ENCODE measurements at regions not wholly inside any gene's neighbourhood (a gene's known extent, or its start where the extent isn't known, plus 50 kb on each side); places are given as distances from the start of the nearest gene placed in this dataset.

DNA sequence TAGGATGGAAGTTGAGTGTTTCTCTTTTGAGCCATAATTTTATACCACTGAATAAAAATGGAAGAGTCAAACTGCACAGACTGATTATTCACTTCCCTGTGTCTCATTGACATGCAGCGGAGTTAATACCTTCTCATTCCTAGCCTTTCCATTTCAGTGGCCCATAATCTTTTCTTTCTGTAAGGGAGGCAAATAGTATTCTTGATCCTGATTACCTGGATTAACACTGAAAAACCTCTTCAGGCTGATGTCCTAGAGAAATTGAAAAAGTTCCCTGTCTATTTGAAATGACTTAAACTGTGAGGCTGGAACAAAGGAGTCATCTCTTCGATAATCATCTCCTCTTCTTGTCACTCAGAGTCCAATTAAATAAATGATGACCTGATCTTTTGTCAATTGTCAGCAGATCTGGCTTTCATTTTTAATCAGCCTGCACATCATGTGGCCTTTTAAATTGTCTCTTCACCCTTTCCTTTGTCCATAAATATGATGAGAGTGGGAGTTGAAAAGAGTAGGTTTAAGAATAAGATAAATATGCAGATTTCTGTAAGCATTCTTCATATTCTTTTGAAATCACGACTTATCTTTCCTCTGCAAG is 713.0 kb downstream of the EPM2A start:
- H2AFZ ChIP-seq (ENCODE audit: low read length, unreplicated experiment), result no peak overlapping the region
- no peak overlapping the region for H3K4me3 ChIP-seq (ENCODE audit: low read depth, low read length)
- H3K79me2 ChIP-seq (ENCODE audit: control insufficient read depth, insufficient read depth, low read length, unreplicated experiment), result no peaks in the 10 kb centered on the region
- H3K36me3 ChIP-seq (ENCODE audit: insufficient read depth, low read length), result no peaks in the 10 kb centered on the region
- no peaks in the 10 kb centered on the region for H3K27me3 ChIP-seq (ENCODE audit: insufficient read depth, low read length)
- H3K27ac ChIP-seq (ENCODE audit: low read depth, low read length), result no peak overlapping the region
- H3K4me1 ChIP-seq (ENCODE audit: control insufficient read depth, insufficient read depth, low read length, unreplicated experiment), result peaks cover 5% of the 10 kb centered on the region

GRCh38 chr6:145023116-145023726 is 712.1 kb downstream of the EPM2A start:
- Histone ChIP-seq H3K27ac (ENCODE audit: low read depth, low read length) (no peak overlapping the region), H3K36me3 (ENCODE audit: insufficient read depth, low read length) (no peaks in the 10 kb centered on the region), H3K27me3 (ENCODE audit: insufficient read depth, low read length) (no peaks in the 10 kb centered on the region), H3K4me1 (ENCODE audit: control insufficient read depth, insufficient read depth, low read length, unreplicated experiment) (no peaks in the 10 kb centered on the region), H3K4me3 (ENCODE audit: low read depth, low read length) (no peak overlapping the region), H3K79me2 (ENCODE audit: control insufficient read depth, insufficient read depth, low read length, unreplicated experiment) (no peaks in the 10 kb centered on the region), H2AFZ (ENCODE audit: low read length, unreplicated experiment) (no peak overlapping the region)

DNA sequence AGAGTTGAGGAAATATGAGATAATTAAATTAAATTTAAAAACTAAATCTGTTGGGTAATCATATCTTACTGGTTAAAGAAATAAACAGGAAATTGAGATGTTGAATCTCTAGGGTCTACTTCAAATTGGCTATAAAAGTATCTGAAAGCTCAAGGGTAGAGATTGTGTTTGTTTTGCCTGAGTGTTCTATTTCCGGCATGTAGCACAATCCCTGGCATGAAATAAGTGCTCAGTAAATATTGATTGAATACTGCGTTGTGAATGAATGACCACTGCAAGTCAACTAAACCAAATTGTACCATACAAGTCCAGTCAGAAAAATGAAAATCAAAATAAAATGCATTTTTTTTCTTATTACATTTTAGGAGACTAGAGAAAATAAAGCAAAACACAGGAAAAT is 709.8 kb downstream of the EPM2A start:
- no peaks in the 10 kb centered on the region for H3K79me2 ChIP-seq (ENCODE audit: control insufficient read depth, insufficient read depth, low read length, unreplicated experiment)
- H3K27me3 ChIP-seq (ENCODE audit: insufficient read depth, low read length), result no peaks in the 10 kb centered on the region
- H3K27ac ChIP-seq (ENCODE audit: low read depth, low read length), result no peak overlapping the region

DNA sequence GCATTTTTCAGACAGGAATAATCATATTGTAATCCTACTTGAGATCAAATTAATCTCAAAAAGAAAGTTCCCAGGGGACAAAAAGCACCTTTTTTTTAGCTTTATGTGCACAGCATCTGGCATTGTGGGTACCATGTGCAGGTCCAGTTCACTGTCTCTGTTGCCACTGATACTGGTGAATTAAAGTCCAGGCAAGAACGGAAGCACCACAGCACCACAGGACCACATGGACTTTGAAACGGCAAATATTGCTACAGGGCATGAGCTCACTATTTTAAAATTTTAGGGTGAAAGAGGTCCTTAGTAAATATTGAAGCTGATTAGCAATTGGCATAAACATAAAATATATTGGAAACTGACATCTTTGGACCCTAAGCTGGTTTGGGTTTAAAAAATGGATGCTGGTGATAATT is 709.0 kb downstream of the EPM2A start:
- Histone ChIP-seq H3K27ac (ENCODE audit: low read depth, low read length) (no peak overlapping the region), H2AFZ (ENCODE audit: low read length, unreplicated experiment) (no peak overlapping the region), H3K79me2 (ENCODE audit: control insufficient read depth, insufficient read depth, low read length, unreplicated experiment) (no peaks in the 10 kb centered on the region), H3K36me3 (ENCODE audit: insufficient read depth, low read length) (no peaks in the 10 kb centered on the region), H3K4me1 (ENCODE audit: control insufficient read depth, insufficient read depth, low read length, unreplicated experiment) (peaks cover 7% of the 10 kb centered on the region), H3K27me3 (ENCODE audit: insufficient read depth, low read length) (no peaks in the 10 kb centered on the region), H3K4me3 (ENCODE audit: low read depth, low read length) (no peak overlapping the region)

More for the DNA sequence above, 709.8 kb downstream of the EPM2A start:
- Histone ChIP-seq H3K36me3 (ENCODE audit: insufficient read depth, low read length) (no peaks in the 10 kb centered on the region), H2AFZ (ENCODE audit: low read length, unreplicated experiment) (no peak overlapping the region), H3K4me1 (ENCODE audit: control insufficient read depth, insufficient read depth, low read length, unreplicated experiment) (no peaks in the 10 kb centered on the region), H3K4me3 (ENCODE audit: low read depth, low read length) (no peak overlapping the region)

- Histone ChIP-seq H3K27ac (ENCODE audit: low read depth, low read length) (no peak overlapping the region), H3K4me3 (ENCODE audit: low read depth, low read length) (no peak overlapping the region), H3K79me2 (ENCODE audit: control insufficient read depth, insufficient read depth, low read length, unreplicated experiment) (no peaks in the 10 kb centered on the region), H3K27me3 (ENCODE audit: insufficient read depth, low read length) (no peaks in the 10 kb centered on the region), H3K4me1 (ENCODE audit: control insufficient read depth, insufficient read depth, low read length, unreplicated experiment) (peaks cover 7% of the 10 kb centered on the region), H2AFZ (ENCODE audit: low read length, unreplicated experiment) (peak overlapping the region; percentile 33), H3K36me3 (ENCODE audit: insufficient read depth, low read length) (no peaks in the 10 kb centered on the region)
These were observed 707.0 kb downstream of the EPM2A start for GRCh38 chr6:145028144-145028818.

GRCh38 chr6:145031001-145031400 is 704.3 kb downstream of the EPM2A start:
- H3K79me2 ChIP-seq (ENCODE audit: control insufficient read depth, insufficient read depth, low read length, unreplicated experiment), result no peaks in the 10 kb centered on the region
- peaks cover 9% of the 10 kb centered on the region for H3K4me1 ChIP-seq (ENCODE audit: control insufficient read depth, insufficient read depth, low read length, unreplicated experiment)
- H3K36me3 ChIP-seq (ENCODE audit: insufficient read depth, low read length), result no peaks in the 10 kb centered on the region
- no peak overlapping the region for H3K27ac ChIP-seq (ENCODE audit: low read depth, low read length)
- H2AFZ ChIP-seq (ENCODE audit: low read length, unreplicated experiment), result no peak overlapping the region
- no peak overlapping the region for H3K4me3 ChIP-seq (ENCODE audit: low read depth, low read length)
- H3K27me3 ChIP-seq (ENCODE audit: insufficient read depth, low read length), result no peaks in the 10 kb centered on the region

DNA sequence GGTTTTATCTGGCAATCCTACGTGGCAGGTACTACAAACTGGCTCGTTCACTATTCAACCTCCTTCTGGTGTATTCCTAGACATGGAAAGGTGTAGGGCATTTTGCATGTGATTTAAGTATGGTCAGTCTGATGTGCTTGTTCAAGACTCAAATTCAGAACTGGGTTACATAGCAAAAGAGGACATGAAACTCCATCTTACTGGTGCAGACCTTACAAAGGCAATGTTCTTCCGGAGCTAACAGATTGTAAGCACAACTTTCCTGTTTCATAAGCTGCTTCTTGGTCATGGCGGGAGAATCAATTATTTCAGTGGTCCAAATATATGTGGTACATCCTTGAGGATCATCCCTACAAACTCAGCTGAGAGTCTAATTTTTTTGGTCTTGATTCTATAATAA is 703.4 kb downstream of the EPM2A start:
- Histone ChIP-seq H3K4me3 (ENCODE audit: low read depth, low read length) (no peak overlapping the region), H3K27me3 (ENCODE audit: insufficient read depth, low read length) (no peaks in the 10 kb centered on the region), H3K27ac (ENCODE audit: low read depth, low read length) (no peak overlapping the region), H3K36me3 (ENCODE audit: insufficient read depth, low read length) (no peaks in the 10 kb centered on the region), H3K79me2 (ENCODE audit: control insufficient read depth, insufficient read depth, low read length, unreplicated experiment) (no peaks in the 10 kb centered on the region), H2AFZ (ENCODE audit: low read length, unreplicated experiment) (no peak overlapping the region), H3K4me1 (ENCODE audit: control insufficient read depth, insufficient read depth, low read length, unreplicated experiment) (peaks cover 16% of the 10 kb centered on the region)

GRCh38 chr6:145032562-145033145 is 702.7 kb downstream of the EPM2A start:
- Histone ChIP-seq H3K4me1 (ENCODE audit: control insufficient read depth, insufficient read depth, low read length, unreplicated experiment) (peaks cover 16% of the 10 kb centered on the region), H3K27ac (ENCODE audit: low read depth, low read length) (no peak overlapping the region), H2AFZ (ENCODE audit: low read length, unreplicated experiment) (no peak overlapping the region), H3K36me3 (ENCODE audit: insufficient read depth, low read length) (no peaks in the 10 kb centered on the region), H3K79me2 (ENCODE audit: control insufficient read depth, insufficient read depth, low read length, unreplicated experiment) (no peaks in the 10 kb centered on the region), H3K4me3 (ENCODE audit: low read depth, low read length) (no peak overlapping the region), H3K27me3 (ENCODE audit: insufficient read depth, low read length) (no peaks in the 10 kb centered on the region)

GRCh38 chr6:145034664-145035063 is 700.7 kb downstream of the EPM2A start:
- Histone ChIP-seq H3K27me3 (ENCODE audit: insufficient read depth, low read length) (no peaks in the 10 kb centered on the region), H3K36me3 (ENCODE audit: insufficient read depth, low read length) (no peaks in the 10 kb centered on the region), H2AFZ (ENCODE audit: low read length, unreplicated experiment) (no peak overlapping the region), H3K4me1 (ENCODE audit: control insufficient read depth, insufficient read depth, low read length, unreplicated experiment) (peaks cover 16% of the 10 kb centered on the region), H3K4me3 (ENCODE audit: low read depth, low read length) (no peak overlapping the region), H3K79me2 (ENCODE audit: control insufficient read depth, insufficient read depth, low read length, unreplicated experiment) (no peaks in the 10 kb centered on the region), H3K27ac (ENCODE audit: low read depth, low read length) (no peak overlapping the region)

DNA sequence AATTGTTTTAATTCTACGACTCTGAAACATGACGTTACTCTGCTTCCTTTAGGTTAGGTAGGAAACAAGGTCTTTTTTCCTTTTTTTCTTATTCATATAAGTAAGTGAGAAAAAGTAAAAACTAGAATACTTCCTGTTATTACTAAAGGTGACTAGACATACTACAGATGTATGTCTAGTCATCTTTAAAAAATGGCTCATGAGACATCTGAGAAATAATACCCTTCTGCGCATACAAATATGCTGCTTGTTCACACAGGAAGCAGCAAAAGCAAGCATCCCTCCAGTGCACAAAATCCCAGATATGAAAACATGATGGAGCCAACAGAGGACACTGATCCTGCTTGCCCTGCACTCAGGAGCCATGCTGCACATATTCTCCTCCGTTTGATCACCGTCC is 699.1 kb downstream of the EPM2A start:
- Histone ChIP-seq H3K27me3 (ENCODE audit: insufficient read depth, low read length) (no peaks in the 10 kb centered on the region), H3K4me1 (ENCODE audit: control insufficient read depth, insufficient read depth, low read length, unreplicated experiment) (peaks cover 9% of the 10 kb centered on the region), H2AFZ (ENCODE audit: low read length, unreplicated experiment) (no peak overlapping the region), H3K4me3 (ENCODE audit: low read depth, low read length) (no peak overlapping the region), H3K36me3 (ENCODE audit: insufficient read depth, low read length) (no peaks in the 10 kb centered on the region), H3K27ac (ENCODE audit: low read depth, low read length) (no peak overlapping the region), H3K79me2 (ENCODE audit: control insufficient read depth, insufficient read depth, low read length, unreplicated experiment) (no peaks in the 10 kb centered on the region)

Measured in ACC112 (cell line).